ENCODE measurements at regions not wholly inside any gene's neighbourhood (a gene's known extent, or its start where the extent isn't known, plus 50 kb on each side); places are given as distances from the start of the nearest gene placed in this dataset.
"Not testable (repeated sequence)": the region's sequence is repeated elsewhere in the genome, so short reads cannot be mapped to it uniquely, and the experiment has no call there.

DNA sequence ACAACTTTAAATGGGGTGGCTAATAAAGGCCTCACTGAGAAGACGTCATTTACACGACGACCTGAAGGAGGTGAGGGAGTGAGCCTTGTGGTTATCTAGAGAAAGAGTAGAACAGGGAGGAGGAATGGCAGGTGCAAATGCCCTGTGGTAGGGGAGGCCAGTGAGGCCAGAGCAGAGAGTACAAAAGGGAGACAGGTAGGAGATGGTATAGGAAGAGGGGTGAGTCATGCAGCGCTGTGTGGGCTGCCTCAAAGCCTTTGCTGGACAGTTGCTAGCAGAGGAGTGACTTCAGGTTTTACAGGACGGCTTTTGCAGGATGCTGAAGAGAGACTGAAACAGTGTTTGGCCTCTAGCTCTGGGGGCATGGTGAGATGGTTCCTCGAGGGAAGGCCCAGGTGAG lies 116.0 kb downstream of the IER5 start:
- DNase-seq = no peak

DNA sequence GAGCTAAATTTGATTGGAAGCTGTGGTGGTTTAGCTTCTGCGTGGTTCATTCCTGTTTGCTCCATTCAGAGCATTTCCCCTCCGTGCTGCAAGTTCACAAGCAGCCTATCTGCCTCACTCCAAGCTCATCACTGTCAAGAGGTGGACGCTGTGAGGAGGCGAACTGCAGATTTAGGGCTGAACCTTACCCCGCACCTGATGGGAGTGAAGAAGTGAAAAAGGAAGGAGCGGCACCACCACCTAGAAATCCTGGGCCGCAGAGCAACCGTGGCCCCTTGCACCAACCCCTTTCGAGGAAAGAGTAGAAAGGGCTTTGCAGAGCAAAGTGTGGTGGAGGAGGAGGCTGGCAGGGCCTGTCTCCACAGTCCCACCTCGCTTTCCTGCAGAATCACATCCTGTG lies 117.4 kb downstream of the IER5 start:
- no peak for DNase-seq

DNA sequence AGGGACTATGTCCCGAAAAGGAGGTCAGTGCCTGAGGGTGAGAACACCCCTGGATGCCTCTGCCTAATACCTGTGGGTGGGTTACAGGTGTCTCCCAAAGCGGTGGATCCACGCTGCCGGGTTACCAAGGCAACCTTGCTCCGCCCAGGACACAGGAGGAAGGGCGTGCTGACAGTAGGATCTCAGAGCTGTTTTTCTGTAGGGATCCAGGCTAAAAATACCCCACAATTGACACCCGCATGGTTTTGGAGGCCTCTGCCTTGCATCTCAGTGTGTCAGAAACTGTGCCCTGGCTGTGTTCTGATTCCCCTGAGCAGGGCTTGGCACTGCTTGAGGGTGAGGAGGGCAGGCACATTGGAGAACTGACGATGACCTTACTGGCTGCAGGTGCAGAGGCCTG lies 118.0 kb downstream of the IER5 start:
- DNase-seq = no peak

DNA sequence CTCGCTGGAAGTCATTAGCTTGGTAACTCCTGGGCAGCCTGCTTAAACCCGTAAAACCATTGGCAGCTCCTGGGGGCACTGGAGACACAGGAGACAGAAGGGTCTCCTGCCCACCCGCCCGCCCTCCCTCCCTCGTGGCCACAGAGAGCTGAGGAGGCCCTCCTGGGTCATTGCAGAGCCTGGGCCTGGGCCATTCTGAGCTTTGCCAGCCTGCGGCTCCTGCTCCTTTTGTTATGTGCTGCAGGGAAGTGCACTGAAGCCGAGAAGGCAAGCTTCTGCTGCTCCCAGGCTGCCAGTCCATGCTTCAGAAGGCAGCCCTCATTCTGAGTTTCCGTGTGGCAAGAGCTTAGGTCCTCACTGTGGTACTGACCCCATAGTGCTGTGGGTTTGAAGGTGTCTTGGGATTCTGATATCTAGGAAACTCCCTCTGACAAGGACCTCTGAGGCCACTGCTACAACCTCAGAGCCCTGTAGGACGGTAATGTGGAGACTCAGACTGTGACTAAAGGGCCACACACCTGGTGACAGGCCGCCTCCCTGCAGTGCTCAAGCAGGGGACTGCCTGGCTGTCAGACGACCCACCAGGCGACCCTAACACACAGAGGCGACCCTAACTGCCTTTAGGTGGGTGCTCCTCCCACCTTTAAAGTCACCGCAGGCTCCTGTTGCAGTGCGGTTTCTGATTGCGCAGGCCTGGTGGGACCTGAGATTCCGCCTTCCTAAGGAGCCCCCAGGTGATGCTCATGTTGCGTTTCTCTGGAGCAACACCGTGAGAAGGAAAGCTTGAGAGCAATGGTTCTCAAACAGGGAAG lies 118.7 kb downstream of the IER5 start:
- DNase-seq = no peak

DNA sequence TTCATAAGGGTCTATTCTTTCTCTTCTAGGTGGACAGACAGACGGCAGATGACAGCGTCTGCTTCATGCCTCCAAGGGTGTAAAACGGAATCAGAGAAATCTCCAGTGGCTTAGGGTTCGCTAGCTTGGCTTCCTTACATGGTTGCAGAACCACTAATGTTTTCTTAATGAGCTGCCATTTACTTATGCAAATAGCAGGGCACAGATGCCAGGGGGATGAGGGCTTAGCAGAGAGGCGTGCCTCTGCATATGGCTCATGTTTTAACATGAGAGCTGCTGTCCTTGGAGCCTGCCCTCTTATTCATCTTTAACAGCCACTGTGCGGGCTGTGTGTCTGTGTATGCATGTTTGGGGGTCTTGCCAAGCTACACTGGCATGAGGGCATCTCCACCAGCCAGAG lies 119.6 kb downstream of the IER5 start:
- no peak for DNase-seq

DNA sequence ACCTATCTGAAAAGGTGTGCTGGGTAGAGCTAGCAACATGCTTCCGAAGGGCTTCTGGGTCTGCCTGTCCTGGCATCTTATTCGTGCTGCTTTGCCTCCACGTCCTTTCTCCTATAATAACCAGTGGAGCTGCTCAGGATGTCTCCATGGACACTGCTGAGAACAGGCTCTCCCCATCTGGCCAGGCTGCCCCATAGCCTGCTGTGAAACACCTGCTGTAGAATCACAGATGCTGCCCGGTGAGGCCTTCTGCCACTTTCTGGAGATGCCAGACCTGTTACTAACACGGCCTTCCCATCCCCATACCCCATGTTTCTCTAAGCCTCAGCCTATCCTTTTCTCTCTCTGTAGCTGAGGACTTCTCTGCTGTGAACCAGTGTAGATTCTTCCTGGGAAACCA lies 120.5 kb downstream of the IER5 start:
- no peak for DNase-seq

DNA sequence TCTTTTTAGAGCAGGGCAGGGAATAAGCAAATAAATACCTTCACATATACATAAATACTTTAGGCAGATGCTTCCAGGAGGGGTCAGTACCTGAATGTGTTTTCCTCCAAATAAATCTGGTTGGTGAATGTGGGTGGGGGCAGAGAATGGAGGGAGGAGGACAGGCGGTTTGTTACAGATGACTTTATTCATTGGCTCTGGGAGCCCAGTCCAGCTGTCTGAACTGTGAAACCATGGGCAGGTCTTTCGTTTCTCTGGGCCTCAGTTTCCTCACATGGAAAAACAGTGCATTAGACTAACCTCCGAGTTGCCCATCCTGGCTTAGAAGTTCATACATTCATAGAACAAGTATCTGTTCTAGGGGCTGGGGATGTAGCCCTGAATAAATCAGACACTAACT lies 124.6 kb downstream of the IER5 start:
- no peak for DNase-seq

DNA sequence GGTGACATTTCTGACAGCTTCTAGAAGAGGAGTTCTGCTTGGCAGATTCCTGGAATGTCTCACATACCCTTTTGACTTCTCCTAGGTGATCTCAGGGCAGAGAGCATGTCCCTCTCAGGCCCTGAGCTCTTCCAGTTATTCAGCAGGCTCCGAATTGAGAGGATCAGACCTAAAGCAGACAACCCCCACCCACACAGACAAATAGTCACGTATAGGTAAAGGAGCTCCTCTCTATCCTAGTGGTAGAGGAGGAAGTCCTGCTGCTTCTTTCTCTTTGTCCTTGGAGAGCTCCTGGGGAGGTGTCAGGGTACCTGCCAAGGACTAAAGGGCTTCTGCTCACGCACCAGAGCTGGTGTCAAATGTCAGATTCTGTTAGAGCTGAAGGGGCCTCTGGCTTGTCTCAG lies 128.1 kb downstream of the IER5 start:
- DNase-seq = no peak

DNA sequence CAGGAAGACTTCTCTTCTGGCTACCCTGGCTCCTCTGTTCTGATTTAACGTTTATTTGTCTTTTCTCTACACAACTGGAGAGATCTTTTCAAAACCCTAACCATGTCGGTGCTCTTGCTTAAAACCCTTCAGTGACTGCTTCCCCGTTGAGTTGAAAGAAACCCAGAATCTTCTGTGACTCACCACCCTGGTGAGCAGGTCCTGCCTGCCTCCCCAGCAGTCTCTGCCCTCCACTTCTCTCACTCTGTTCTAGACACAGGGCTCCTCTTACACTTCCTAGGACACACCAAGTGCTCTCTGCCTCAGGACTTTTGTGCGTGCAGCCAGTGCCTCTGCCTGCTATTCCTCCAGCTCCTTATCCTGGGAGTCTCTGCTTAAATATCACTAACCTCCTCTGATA lies 131.4 kb downstream of the IER5 start:
- DNase-seq = no peak

DNA sequence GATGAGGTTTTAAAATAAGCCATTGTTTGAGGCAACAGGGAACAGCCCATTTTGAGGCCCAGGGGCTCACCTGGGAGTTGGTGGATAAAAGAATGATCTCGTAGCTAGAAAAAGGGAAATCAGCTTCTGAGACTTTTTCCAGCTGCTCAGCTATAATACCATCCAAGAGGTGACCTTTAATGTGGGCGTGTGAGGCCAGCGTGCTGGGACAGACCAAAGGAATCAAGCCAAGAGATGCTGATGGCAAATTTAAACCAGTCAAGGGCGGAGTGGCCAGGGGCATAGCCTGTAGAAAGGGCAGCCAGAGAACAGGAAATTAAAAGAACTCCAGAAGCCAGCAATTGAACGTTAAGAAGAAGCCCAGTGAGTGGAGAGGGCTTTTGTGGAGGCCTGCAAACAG lies 132.6 kb downstream of the IER5 start:
- DNase-seq = no peak

DNA sequence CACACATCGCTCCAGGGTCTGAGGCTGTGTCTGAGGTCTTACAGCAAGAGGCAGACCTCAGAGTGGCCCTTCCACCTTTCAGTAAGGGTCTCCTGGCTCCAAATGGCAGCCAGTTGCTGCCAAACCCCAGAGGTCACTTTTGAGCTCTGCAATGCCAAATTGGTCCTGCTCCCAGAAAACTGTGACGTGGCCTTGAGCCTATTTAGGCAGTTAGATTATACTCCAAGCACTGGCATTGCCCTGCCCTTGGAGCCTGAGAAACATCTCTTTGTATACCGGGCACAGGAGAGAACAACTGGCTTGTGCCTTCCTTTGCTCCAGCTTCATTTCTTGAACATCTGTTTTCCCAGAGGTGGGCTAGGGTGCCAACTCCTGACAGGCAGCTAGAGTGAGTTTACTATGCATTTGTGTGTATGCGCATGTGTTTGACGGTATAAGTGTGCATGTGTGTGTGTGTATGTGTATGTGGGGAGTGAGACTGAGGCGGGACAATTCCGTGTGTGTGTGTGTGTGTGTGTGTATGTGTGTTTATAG lies 134.5 kb downstream of the IER5 start:
- DNase-seq = no peak

DNA sequence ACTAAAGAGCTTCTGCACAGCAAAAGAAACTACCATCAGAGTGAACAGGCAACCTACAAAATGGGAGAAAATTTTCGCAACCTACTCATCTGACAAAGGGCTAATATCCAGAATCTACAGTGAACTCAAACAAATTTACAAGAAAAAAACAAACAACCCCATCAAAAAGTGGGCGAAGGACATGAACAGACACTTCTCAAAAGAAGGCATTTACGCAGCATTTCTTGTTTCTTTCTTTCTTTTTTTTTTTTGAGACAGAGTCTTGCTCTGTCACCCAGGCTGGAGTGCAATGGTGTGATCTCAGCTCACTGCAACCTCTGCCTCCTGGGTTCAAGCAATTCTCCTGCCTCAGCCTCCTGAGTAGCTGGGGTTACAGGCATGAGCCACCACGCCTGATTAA lies 138.2 kb downstream of the IER5 start:
- DNase-seq = not testable (repeated sequence)

DNA sequence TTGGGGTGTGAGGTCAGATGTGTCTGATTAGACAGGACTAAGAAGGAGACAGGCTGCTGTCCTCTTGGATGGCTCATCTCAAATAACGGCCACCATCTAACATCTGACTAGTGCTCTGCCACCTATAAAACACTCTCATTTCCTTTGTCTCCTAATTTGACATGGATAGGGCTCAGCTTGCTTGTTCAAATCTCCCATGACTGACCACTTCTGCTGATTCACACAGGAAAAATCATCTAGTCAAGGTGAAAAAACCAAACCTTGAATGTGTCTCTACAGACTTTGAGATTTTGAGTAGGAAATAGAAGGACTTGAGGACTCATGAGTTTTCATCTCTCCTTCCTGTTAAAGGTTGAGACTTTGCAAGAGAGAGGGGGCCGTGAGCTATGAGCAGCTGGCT lies 150.6 kb downstream of the IER5 start:
- no peak for DNase-seq

DNA sequence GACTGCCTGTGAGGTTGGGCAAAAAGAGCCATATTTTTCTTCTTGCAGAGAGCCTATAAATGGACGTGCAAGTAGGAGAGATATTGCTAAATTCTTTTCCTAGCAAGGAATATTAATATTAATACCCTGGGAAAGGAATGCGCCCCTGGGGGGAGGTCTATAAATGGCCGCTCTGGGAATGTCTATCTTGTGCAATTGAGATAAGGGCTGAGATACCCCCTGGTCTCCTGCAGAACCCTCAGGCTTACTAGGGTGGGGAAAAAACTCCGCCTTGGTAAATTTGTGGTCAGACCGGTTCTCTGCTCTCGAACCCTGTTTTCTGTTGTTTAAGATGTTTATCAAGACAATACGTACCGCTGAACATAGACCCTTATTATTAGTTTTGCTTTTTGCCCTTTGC lies 157.8 kb downstream of the IER5 start:
- not testable (repeated sequence) for DNase-seq

DNA sequence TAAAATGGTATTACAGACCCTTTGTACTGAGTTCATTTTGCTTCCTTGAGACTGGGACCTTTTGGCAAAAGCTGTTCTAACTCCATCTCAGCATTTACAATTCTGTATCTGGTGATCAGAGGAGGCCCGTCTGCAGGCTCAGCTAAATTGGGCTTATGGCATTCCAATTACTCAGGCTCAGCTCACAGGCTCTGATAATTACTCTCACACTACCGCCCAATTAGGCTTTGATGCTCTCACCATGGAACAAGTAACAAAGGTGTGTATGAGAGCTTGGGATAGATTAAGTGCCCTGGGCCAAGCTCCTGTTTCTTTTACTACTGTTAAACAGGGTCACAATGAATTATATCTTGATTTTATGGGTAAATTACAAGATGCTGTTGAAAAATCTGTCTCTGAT lies 159.9 kb downstream of the IER5 start:
- DNase-seq = not testable (repeated sequence)

DNA sequence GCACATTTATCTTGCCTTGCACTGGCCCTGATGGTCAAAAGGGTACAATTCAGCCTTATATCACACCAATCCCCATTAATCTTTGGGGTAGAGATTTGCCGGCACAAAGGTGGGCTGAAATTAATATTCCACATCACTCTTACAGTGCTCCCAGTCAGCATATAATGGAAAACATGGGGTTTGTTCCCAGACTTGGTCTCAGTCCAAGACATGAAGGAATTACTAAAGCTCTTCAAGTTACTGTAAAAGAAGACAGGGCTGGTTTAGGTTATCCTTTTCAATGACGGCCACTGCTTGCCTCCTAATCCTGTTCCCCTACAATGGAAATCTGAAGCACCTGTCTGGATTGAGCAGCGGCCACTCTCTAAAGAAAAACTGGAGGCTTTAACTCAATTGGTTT lies 160.7 kb downstream of the IER5 start:
- DNase-seq = no peak

DNA sequence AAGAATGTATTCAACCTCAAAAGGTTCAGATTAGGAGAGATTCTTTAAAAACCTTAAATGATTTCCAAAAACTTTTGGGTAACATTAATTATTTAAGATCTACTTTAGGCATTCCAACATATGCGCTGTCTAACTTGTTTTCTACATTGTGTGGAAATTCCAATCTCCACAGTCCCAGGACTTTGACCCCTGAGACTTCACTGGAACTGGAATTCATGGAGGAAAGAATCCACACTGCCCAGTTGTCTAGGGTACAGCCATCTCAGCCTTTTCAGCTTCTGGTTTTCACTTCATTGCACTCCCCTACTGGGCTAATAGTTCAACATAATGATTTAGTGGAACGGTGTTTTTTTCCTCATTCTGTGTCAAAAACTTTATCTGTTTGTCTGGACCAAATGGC lies 161.5 kb downstream of the IER5 start:
- DNase-seq = no peak

DNA sequence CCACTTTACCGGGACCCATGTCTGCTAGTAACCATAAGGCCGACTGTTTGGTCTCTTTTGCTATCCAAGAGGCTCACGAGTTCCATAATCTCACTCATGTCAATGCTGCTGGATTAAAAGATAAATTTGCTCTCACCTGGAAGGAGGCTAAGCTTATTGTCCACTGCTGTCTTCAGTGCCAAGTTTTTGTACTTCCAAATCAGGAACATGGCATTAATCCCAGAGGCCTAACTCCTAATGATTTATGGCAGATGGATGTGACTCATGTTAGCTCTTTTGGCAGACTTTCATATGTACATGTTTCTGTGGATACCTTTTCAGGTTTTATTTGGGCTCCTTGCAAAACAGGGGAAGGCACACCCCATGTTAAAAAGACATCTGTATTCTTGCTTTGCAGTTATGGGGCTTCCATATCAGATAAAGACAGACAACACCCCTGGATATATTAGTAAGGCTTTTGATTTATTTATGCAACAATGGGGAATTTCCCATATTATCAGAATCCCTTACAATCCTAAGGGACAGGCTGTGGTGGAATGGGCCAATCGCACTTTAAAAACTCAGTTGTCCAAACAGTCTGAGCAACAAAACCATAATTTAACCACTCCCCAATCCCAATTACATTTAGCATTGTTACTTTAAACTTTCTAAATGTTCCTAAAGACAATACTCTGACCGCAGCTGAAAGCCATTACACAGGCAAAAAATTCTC lies 162.7 kb downstream of the IER5 start:
- no peak for DNase-seq

DNA sequence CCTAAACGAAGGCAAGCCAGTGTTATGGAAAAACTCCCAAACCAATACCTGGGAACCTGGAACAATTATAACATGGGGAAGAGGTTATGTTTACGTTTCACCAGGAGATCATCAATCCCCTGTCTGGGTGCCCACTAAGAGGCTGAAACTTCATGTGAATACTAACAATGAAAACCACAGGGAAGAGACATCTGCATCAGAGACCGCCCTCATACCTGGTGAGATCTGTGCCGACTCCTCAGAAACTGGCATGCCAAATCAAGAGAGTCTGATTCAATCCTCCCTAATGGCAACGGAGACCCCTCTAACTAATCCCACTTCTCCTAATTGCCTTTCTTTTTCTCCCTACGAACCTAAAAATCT lies 163.2 kb downstream of the IER5 start:
- no peak for DNase-seq

DNA sequence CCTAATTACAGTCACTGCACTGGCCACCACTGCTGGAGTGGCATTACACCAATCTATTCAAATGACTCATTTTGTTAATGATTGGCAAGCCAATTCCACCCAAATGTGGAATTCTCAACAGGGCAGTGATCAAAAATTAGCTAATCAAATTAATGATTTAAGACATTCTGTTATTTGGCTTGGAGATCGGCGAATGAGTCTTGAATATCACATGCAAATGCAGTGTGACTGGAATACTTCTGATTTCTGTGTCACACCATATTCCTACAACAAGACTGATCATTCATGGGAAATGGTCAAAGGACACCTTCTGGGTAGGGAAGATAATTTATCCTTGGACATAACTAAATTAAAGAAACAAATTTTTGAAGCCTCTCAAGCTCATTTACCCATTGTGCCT lies 165.1 kb downstream of the IER5 start:
- not testable (repeated sequence) for DNase-seq

DNA sequence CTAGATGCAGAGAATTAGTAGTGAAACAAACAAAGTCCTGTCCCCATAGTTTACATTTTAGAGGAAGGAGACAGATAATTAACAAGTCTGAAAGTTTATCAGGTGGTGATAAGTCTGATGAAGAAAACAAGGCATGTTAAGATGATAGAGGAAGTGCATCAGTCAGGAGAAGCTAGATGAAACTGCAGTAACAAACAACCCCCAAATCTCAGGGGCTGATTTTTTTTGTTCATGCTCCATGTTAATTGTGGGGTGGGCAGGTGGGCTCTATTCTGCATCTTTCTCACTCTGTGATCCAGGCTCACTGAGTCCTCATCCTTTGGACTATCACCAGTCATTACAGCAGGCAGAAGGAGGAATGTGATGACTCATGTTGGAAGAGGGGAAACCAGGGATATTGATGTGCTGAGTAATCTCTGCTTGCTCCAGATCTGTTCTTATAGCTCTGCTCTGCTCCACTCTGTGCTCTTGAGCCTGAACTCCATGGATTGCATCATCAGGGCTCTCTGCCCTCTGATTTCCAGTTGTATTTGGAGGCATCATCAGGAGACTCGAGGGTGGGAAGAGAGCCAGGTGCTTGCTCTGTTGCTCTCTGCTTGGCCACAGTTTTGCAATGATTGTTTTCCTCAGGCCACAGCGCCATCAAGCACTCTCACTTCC lies 166.9 kb downstream of the IER5 start:
- no peak for DNase-seq

DNA sequence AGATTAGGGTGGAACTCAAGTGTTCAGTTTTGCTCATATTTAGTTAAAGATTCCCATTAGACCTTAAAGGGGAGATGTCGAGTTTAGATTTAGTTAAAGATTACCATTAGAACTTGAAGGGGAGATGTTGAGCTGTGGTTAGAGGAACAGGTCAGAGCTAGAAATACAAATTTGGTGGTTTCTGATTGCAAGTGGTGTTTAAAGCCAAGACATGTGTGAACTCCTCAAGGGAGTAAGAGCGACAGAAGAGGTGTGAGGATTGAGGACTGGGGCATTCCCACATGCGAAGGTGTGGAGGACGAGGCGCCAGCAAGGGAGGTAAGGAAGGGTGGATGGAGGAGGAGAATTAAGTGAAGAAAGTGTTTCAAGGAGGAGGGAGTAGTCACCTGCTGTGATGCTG lies 168.6 kb downstream of the IER5 start:
- no peak for DNase-seq

DNA sequence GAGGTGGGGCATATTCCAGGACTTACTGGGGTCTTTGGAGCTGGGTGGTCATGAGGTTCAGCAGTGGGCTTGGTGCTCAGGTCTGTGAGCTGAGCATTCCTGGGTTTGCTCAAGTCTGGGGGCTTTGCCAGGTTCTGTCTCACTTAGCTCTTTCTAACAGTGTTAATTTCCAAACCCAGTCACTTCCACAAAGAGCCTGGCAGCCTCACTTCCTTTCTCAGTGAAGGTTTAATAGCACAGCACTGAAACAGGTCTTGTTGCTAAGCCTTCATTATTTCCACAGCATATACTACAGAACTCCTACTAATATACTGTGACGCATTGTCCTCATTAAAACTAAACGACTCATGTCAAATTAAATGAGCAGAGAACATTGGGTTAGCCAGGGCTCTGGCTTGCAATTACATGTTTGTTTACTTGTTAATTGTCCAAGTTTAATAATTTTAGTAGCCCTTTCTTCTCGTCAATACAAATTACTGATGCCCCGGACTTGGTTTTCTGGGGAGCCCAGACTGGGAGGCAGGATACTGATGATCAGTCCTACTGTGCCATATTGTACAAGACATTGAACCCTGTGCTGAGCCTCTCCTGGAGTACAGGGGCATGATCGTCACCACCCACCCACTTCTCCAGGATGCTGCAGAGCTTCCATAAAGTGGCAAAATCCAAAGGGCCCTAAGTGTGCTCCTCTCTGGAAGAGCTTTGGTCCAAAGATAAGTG lies 170.7 kb downstream of the IER5 start:
- no peak for DNase-seq

All from central memory CD4-positive, alpha-beta T cell (primary cell).